ENCODE measurements at regions not wholly inside any gene's neighbourhood (a gene's known extent, or its start where the extent isn't known, plus 50 kb on each side); places are given as distances from the start of the nearest gene placed in this dataset.

GRCh38 chr5:133873449-133873848 is 95.0 kb downstream of the C5orf15 start:
- TF ChIP-seq CTCF (IDR thresholded peaks at IDR 0.05), result no peak
- H3K27me3 ChIP-seq, result no peaks in the 10 kb centered on the region
- H3K4me1 ChIP-seq, result no peaks in the 10 kb centered on the region
- intact Hi-C loops (cut with DNase I), result no loop called here
- DNase-seq, result no peak
- H3K36me3 ChIP-seq, result no peaks in the 10 kb centered on the region
- no peak overlapping the region for H3K27ac ChIP-seq
- no peak overlapping the region for H3K4me3 ChIP-seq
- no peaks in the 10 kb centered on the region for H3K9me3 ChIP-seq
- ATAC-seq, result no peak

- DNase-seq, result peak; percentile 20
- no peaks in the 10 kb centered on the region for H3K27me3 ChIP-seq
Observed at GRCh38 chr5:133870661-133871060, 97.8 kb downstream of the C5orf15 start.

GRCh38 chr5:133869519-133870335 is 98.7 kb downstream of the C5orf15 start:
- H3K4me3 ChIP-seq, result no peak overlapping the region
- TF ChIP-seq CTCF (IDR thresholded peaks at IDR 0.05), result no peak
- ATAC-seq, result no peak

More at GRCh38 chr5:133870661-133871060, 97.8 kb downstream of the C5orf15 start:
- intact Hi-C loops (cut with DNase I), result no loop called here
- no peak for ATAC-seq
- Histone ChIP-seq H3K4me3 (no peak overlapping the region), H3K9me3 (no peaks in the 10 kb centered on the region), H3K36me3 (no peaks in the 10 kb centered on the region), H3K4me1 (peaks cover 3% of the 10 kb centered on the region), H3K27ac (no peak overlapping the region)
- TF ChIP-seq CTCF (IDR thresholded peaks at IDR 0.05), result no peak

GRCh38 chr5:133868946-133869518 is 99.4 kb downstream of the C5orf15 start:
- Histone ChIP-seq H3K27me3 (no peaks in the 10 kb centered on the region), H3K27ac (no peak overlapping the region), H3K4me1 (peaks cover 3% of the 10 kb centered on the region), H3K4me3 (no peak overlapping the region), H3K9me3 (no peaks in the 10 kb centered on the region), H3K36me3 (no peaks in the 10 kb centered on the region)
- ATAC-seq (peak; percentile 80), DNase-seq (peak; percentile 83)
- TF ChIP-seq CTCF (IDR thresholded peaks at IDR 0.05), result peak; percentile 83
- intact Hi-C loops (cut with DNase I), result no loop called here

More at GRCh38 chr5:133869519-133870335, 98.7 kb downstream of the C5orf15 start:
- Histone ChIP-seq H3K4me1 (peaks cover 3% of the 10 kb centered on the region), H3K36me3 (no peaks in the 10 kb centered on the region), H3K27ac (no peak overlapping the region), H3K27me3 (no peaks in the 10 kb centered on the region), H3K9me3 (no peaks in the 10 kb centered on the region)
- intact Hi-C loops (cut with DNase I), result no loop called here
- DNase-seq, result peak; percentile 47

- Histone ChIP-seq H3K36me3 (no peaks in the 10 kb centered on the region), H3K27me3 (no peaks in the 10 kb centered on the region), H3K4me3 (no peak overlapping the region), H3K4me1 (peaks cover 3% of the 10 kb centered on the region), H3K9me3 (no peaks in the 10 kb centered on the region), H3K27ac (no peak overlapping the region)
- intact Hi-C loops (cut with DNase I), result no loop called here
- DNase-seq (peak; percentile 46), ATAC-seq (no peak)
- no peak for TF ChIP-seq CTCF (IDR thresholded peaks at IDR 0.05)
Observed at GRCh38 chr5:133867851-133868545, 100.4 kb downstream of the C5orf15 start.

Measured in upper lobe of right lung (tissue), 1 donor.